HG02973 (cell line): ENCODE measurements at regions not wholly inside any gene's neighbourhood (a gene's known extent, or its start where the extent isn't known, plus 50 kb on each side); places are given as distances from the start of the nearest gene placed in this dataset.
"Not testable (repeated sequence)": the region's sequence is repeated elsewhere in the genome, so short reads cannot be mapped to it uniquely, and the experiment has no call there.

ENCODE experiments used
- ATAC-seq: cut with Tn5 transposase; IDR thresholded peaks from one replicate; pipeline ENCODE4 v1.9.1; 2021; ENCODE audit warnings: moderate library complexity; ENCODE audit not compliant: unreplicated experiment

- no peak for ATAC-seq
Observed at GRCh38 chr5:112570708-112571444, 151.8 kb upstream of the EPB41L4A start.

DNA sequence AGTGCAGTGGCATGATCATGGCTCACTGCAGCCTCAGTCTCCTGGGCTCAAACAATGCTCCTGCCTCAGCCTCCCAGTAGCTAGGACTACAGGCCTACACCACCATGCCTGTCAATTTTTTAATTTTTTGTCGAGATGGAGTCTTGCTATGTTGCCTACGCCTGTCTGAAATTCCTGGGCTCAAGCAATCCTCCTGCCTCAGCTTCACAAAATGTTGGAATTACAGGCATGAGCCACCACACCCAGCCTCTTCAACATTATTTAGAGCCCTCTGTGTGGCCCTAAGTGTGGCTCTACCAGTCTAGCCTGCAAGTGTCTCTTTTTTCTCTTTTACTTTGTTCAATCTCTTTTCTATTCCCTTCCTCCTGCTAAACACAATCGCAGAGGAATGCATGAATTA lies 154.4 kb upstream of the EPB41L4A start:
- ATAC-seq = no peak

DNA sequence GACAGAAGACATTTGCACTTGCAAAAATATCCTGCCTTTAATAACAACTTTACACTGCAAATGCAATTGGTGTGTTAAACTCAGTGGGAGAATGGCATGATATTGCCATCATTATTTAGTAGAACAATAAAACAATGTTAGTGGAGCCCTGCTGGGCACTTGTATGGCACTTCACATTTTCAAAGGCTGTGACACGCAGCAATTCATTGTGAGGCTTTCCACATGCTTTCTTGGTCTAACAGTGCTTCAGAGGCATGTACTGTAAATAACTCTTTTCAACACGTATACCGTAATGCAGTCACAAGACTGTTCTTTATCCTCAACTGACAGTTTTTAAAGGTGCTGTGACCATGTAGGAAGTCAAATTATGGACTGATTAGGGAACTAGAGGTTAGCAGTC lies 155.5 kb upstream of the EPB41L4A start:
- no peak for ATAC-seq

DNA sequence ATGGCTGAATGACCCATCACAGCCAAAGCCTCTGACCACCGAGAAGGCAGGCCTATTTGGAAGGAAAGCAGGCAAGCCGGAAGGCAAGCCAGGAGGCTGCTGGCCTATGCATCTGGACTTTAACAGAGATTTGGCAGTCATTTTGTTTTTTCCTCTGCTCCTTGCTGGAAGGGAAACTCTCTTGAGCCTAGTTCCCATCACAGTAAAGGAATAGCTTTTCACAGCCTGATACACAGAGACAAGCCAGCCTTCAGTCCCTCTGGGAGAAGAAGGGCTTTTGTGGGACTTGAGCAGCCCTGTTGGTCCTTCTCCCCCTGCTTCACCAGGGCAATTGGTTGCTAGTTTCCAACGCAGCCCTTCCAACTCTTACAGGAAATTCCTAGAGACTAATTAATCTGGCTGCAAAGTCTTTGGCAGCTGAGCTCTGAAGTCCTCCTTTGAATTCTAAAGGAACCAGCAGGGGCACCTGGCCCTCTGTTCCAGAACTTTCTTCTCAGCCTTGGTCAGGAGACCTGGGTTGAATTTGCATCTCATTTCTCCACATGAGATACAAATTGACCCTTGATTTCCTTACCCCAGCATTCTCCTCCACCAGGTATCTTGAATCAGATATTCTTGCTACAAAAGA lies 157.3 kb upstream of the EPB41L4A start:
- no peak for ATAC-seq

- no peak for ATAC-seq
Observed at GRCh38 chr5:112579599-112580170, 158.0 kb upstream of the APC start.

DNA sequence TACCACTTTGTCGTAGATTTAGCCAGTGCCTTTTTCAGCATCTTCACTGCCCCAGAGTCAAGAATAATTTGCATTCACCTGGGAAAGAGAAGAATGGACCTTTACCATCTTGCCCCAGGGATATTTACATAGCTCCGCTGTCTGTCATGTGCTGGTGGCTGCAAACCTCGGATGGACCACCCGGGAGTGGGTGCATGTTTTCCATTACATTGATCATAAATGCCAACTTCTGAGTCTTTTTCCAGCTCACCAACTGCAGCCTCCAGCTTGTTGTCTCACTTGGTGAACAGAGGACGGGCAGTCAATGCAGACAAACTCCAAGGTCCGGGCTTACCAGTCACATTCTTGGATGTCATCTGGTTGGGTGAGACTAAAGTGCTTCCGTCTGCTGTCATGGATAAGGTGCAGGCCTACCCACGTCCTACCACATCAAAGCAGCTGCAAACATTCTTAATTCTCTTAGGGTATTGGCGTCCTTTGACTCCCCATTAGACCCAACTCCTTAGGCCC lies 155.8 kb upstream of the APC start:
- ATAC-seq = no peak

GRCh38 chr5:112583166-112583565 lies 154.5 kb upstream of the APC start:
- no peak for ATAC-seq

- no peak for ATAC-seq
Observed at GRCh38 chr5:112584781-112585180, 152.9 kb upstream of the APC start.

DNA sequence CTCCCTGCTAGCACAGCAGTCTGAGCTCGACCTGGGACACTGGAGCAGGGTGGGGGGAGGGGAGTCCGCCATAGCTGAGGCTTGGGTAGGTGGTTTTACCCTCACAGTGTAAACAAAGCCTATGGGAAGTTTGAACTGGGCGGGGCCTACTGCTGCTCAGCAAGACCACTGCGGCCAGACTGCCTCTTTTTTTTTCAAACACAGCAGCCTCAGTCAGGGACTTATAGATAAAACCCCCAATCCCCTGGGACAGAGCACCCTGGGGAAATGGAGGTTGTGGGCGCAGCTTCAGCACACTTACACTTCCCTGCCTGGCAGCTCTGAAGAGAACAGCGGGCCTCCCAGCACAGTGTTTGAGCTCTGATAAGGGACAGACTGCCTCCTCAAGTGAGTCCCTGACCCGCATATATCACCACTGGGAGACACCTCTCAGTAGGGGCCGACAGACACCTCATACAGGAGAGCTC lies 151.1 kb upstream of the APC start:
- ATAC-seq = no peak

- ATAC-seq = not testable (repeated sequence)
Observed at GRCh38 chr5:112590858-112591257, 146.8 kb upstream of the APC start.

DNA sequence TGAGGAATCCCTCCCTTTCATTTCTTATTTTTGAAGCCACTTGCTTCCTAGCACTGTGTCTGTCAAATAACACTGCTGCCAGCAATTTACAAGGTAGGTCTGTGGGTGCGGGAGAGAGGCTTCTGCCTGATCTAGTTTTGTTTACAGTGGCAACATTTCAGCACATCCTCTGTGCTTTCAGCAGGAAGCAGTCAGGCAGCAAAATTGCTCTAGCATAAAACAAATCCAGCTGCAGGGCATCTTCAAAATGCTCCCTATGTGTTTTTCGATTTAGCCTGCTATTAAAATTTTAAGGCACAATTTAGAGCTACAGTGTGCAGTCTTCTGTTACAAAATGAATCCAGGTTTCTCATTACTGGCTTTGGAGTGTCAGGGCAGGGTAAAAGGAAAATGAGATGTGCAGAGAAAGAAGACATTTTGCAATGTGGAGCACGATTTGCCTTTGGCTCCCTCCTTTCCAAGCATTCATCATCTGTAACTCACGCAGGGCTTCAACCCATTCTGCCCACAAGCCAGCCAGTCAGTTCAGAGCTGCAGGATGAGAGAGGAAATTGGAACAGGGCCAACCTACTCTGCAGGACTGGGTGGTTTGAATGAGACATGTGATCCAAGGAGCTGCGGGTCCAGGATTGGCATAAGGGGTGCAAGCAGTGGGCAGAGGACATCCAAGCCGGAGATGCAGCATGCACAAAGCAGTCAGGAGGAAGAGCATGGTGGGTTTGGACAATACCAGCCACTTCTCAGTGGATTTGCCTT lies 143.4 kb upstream of the APC start:
- ATAC-seq = no peak

GRCh38 chr5:112594941-112595340 lies 142.7 kb upstream of the APC start:
- ATAC-seq = no peak

- ATAC-seq = no peak
Observed at GRCh38 chr5:112597831-112598230, 139.9 kb upstream of the APC start.

- not testable (repeated sequence) for ATAC-seq
Observed at GRCh38 chr5:112600510-112600909, 137.2 kb upstream of the APC start.

DNA sequence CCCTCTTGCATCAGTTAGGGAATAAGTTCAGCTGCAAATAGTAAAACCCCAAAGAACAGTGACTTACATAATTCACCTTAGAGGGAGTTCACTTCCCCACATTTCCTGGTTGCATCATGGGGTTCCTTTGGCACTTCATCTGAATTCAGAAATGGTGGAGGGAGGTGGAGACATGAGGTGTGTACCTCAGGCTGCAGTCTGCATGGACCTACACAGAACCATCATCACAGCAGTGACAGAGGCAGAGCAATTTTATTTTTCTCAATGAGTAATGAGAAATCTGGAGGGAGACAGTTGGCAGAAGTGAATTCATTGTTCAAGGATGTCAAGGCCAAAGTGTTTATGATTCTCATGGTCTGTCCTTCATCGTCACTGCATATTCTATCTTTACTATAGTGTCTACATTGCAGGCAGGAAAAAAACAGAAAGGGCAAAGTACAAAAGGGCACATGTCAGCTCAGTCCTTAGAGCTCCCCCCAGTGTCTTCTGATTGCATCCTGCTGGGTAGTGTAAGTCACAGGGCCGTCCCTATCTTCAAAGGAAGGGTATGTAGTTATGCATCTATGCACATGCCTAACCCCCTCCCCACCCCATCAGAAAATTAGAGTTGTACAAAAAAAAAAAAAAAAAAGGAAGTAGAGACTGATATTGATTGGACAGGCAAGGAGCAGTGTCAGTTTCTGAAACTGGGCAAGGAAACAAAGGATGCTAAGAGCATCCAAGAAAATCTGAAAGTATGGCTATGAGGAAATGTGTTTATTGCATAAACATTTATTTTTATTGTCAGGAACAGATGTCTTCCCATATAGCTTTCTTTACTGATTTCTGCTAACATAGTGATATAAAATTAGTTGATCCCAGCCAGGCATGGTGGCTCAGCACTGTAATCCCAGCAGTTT lies 132.7 kb upstream of the APC start:
- no peak for ATAC-seq

DNA sequence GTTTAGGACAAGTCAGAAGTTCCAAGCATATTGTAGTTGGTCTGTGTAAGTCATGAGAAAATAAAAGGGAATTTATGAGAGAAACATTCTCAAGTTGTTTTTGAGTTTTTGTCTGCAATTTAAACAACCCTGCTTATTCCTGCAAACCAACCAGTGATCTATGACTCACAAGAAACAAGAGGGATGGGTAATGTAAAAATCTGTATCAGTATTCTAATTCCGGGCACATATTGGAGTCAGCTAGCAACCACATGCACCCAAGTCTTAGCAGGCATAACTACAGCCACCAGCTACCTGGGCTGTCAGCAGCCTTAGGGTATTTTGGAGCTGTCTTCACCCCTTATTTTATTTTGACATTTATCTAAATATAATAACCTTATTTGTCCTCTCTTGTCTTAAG lies 128.7 kb upstream of the APC start:
- no peak for ATAC-seq

DNA sequence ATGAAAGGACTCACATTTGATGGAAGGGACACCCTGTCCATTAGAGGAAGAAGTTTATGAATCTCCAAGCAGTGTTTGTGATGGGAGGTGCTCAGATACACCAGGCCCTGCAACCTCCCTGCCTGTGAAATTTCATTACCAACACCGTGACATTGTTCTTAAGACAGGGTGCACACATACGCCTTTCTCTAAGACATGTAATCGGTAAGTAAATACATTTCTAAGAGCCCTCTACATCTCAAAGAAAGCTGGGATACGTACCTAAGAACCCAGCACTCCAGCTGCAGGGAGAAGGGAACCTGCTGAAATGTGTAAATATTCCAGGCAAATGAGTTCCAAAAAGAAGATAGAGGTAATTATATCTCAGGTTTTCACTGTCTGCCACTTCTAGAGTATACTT lies 125.0 kb upstream of the APC start:
- ATAC-seq = no peak

GRCh38 chr5:112614285-112614684 lies 123.4 kb upstream of the APC start:
- no peak for ATAC-seq

GRCh38 chr5:112614986-112615385 lies 122.7 kb upstream of the APC start:
- no peak for ATAC-seq

GRCh38 chr5:112616812-112617547 lies 120.7 kb upstream of the APC start:
- ATAC-seq = no peak
